ENCODE measurements at regions not wholly inside any gene's neighbourhood (a gene's known extent, or its start where the extent isn't known, plus 50 kb on each side); places are given as distances from the start of the nearest gene placed in this dataset.
"Not testable (repeated sequence)": the region's sequence is repeated elsewhere in the genome, so short reads cannot be mapped to it uniquely, and the experiment has no call there.

DNA sequence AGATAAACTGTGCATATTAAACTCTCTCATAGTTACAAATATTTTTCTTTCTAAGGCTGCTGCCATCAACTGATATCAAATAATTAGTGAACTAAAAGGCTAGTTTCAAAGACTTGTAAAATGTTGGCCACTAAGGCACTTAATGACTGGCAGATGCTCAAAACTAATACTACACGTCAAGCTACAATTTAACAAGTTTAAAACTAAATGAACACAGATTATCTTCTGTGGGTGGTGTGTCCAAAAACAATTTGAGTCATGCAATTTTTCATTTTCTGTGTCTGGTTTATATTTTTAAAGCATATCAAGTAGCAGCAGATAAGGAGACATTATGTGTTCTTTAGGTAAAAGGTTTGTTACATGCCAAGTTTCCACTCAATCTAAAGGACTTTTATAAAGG, 665.1 kb downstream of the EFNA5 start:
- no peak overlapping the region for H3K4me2 ChIP-seq
- no peak overlapping the region for H3K27ac ChIP-seq
- H4K20me1 ChIP-seq = no peaks in the 10 kb centered on the region
- H3K9me3 ChIP-seq = no peaks in the 10 kb centered on the region
- H3K36me3 ChIP-seq = no peaks in the 10 kb centered on the region
- no peaks in the 10 kb centered on the region for H3K27me3 ChIP-seq
- H3K9ac ChIP-seq = no peak overlapping the region
- no peaks in the 10 kb centered on the region for H3K4me1 ChIP-seq
- no peak for TF ChIP-seq Cebpa-rat (IDR thresholded peaks at IDR 0.05)
- H3K4me3 ChIP-seq = no peak overlapping the region

DNA sequence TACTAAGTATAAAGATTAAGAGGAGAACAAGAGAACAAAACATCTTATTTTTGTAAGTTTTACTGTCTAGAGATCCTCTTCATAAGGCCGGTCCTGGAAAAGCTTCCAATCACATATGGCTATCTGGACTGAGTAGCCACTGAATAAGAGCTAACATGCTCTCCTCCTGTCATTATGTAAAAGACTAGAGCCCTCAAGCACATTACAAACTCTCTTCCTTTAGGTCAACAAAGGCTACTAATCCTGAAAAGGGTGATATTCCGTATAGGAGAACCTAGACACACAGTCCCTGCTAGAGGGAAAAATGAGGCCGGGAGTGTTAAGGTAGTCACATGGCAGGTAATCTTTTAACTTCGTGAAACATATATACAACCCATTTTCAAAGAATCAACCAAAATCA, 665.6 kb downstream of the EFNA5 start:
- Histone ChIP-seq H3K4me2 (no peak overlapping the region), H3K9me3 (no peaks in the 10 kb centered on the region), H3K27me3 (no peaks in the 10 kb centered on the region), H3K36me3 (no peaks in the 10 kb centered on the region), H4K20me1 (no peaks in the 10 kb centered on the region), H3K27ac (no peak overlapping the region), H3K9ac (no peak overlapping the region), H3K4me1 (no peaks in the 10 kb centered on the region), H3K4me3 (no peak overlapping the region)
- TF ChIP-seq Cebpa-rat (IDR thresholded peaks at IDR 0.05) = no peak

DNA sequence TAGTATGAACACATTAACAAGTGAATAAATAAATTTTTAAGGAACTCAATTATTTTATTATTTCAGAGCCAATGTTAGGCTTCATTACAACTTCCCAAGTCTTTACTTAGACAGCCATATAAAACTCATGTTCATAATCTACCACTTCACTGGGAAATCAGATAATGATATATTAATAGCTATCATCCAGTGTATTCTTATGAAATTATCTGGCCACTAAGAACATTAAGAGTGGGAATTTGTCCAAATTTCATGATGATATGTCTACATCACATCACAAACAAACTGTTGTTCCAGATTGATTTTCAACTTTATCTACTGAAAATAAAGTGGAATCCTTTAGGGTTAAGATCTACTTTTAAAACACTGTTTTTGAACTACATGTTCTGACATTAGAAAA, 668.6 kb downstream of the EFNA5 start:
- Histone ChIP-seq H3K4me3 (no peak overlapping the region), H4K20me1 (no peaks in the 10 kb centered on the region), H3K27me3 (no peaks in the 10 kb centered on the region), H3K4me1 (no peaks in the 10 kb centered on the region), H3K4me2 (no peak overlapping the region), H3K9ac (no peak overlapping the region), H3K9me3 (no peaks in the 10 kb centered on the region), H3K27ac (no peak overlapping the region), H3K36me3 (no peaks in the 10 kb centered on the region)
- no peak for TF ChIP-seq Cebpa-rat (IDR thresholded peaks at IDR 0.05)

DNA sequence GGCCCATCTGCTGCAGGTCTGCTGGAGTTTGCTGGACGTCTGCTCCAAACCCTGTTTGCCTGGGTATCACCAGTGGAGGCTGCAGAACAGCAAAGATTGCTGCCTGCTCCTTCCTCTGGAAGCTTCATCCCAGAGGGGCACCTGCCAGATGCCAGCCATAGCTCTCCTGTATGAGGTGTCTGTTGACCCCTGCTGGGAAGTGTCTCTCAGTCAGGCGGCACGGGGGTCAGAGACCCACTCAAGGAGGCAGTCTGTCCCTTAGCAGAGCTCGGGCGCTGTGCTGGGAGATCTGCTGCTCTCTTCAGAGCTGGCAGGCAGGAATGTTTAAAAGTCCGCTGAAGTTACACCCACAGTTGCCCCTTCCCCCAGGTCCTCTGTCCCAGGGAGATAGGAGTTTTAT, 671.2 kb downstream of the EFNA5 start:
- not testable (repeated sequence) for H4K20me1 ChIP-seq, H3K4me1 ChIP-seq, H3K4me2 ChIP-seq, H3K27ac ChIP-seq, H3K27me3 ChIP-seq, H3K36me3 ChIP-seq, H3K4me3 ChIP-seq, H3K9me3 ChIP-seq, H3K9ac ChIP-seq

DNA sequence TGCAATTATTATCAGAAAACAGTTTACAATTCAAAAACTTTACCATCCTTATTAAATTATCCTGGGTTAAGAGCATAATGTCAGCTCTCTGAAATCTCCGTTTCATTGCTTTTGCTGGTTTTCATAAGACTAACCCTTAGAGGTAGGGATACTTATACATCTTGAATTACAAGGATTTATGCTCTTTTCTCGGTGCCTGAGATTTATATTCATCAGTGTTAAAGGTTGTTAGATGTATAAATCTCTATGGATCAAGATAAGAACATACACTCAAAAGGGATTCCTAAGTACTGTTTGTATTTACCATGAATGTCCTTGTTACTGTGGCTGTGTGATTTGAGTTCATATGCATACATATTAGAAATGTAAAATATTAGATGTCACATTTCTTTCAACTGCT, 684.7 kb downstream of the EFNA5 start:
- no peak overlapping the region for H3K9ac ChIP-seq
- no peaks in the 10 kb centered on the region for H3K36me3 ChIP-seq
- H3K4me2 ChIP-seq = no peak overlapping the region
- H3K4me1 ChIP-seq = no peaks in the 10 kb centered on the region
- TF ChIP-seq Cebpa-rat (IDR thresholded peaks at IDR 0.05) = no peak
- H3K27ac ChIP-seq = no peak overlapping the region
- no peaks in the 10 kb centered on the region for H3K9me3 ChIP-seq
- no peak overlapping the region for H3K4me3 ChIP-seq
- H4K20me1 ChIP-seq = no peaks in the 10 kb centered on the region
- H3K27me3 ChIP-seq = no peaks in the 10 kb centered on the region

DNA sequence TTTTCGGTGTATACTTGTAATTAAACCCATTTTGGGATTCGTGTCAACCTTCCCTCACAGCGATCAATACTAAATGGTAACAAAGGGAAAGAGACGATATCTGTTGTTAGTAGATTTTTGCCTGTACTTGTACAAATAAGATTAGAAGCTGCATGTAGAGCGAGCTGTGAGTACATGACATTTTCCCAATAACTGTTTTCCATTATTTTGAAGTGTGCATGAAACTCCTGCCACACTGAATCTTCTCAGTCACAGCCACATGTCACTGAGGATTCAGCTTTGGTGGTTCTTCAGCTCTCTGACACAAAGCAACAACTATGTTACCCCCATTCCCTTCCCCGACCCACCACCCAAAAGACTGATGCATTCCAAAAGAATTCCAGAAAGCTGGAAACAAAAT, 685.6 kb downstream of the EFNA5 start:
- Histone ChIP-seq H3K27me3 (no peaks in the 10 kb centered on the region), H3K27ac (no peak overlapping the region), H3K4me1 (no peaks in the 10 kb centered on the region), H3K9ac (no peak overlapping the region), H3K4me2 (no peak overlapping the region), H3K4me3 (no peak overlapping the region), H3K9me3 (no peaks in the 10 kb centered on the region), H4K20me1 (no peaks in the 10 kb centered on the region), H3K36me3 (no peaks in the 10 kb centered on the region)
- no peak for TF ChIP-seq Cebpa-rat (IDR thresholded peaks at IDR 0.05)

DNA sequence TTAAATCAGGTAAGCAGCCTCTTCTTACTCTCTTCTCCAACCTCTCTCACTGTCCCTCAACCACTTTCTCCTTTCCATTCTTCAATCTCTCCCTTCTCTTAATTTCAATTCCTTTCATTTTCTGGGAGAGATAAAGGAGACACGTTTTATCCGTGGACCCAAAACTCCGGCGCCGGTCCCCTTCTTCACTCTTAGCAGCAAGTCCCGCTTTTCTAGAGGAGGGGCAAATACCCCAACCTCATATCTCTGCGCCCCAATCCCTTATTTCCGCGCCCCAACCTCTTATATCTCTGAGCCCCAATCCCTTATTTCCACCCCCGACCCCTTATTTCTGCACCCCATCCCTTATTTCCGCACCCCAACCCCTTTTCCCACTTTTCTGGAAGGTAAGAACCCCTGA, 691.6 kb downstream of the EFNA5 start:
- not testable (repeated sequence) for H3K9ac ChIP-seq, H3K9me3 ChIP-seq, H3K4me2 ChIP-seq, H3K36me3 ChIP-seq, H3K4me1 ChIP-seq, H3K27me3 ChIP-seq, H3K4me3 ChIP-seq, H3K27ac ChIP-seq, H4K20me1 ChIP-seq

DNA sequence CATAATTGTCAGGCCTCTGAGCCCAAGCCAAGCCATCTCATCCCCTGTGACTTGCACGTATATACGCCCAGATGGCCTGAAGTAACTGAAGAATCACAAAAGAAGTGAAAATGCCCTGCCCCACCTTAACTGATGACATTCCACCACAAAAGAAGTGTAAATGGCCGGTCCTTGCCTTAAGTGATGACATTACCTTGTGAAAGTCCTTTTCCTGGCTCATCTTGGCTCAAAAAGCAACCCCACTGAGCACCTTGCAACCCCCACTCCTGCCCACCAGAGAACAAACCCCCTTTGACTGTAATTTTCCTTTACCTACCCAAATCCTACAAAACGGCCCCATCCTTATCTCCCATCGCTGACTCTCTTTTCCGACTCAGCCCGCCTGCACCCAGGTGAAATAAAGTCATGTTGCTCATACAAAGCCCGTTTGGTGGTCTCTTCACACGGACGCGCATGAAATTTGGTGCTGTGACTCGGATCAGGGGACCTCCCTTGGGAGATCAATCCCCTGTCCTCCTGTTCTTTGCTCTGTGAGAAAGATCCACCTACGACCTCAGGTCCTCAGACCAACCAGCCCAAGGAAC, 692.1 kb downstream of the EFNA5 start:
- H3K4me2 ChIP-seq, H3K27me3 ChIP-seq, H3K9me3 ChIP-seq, H3K4me3 ChIP-seq, H3K9ac ChIP-seq, H3K36me3 ChIP-seq, H4K20me1 ChIP-seq, H3K4me1 ChIP-seq, H3K27ac ChIP-seq: not testable (repeated sequence)

DNA sequence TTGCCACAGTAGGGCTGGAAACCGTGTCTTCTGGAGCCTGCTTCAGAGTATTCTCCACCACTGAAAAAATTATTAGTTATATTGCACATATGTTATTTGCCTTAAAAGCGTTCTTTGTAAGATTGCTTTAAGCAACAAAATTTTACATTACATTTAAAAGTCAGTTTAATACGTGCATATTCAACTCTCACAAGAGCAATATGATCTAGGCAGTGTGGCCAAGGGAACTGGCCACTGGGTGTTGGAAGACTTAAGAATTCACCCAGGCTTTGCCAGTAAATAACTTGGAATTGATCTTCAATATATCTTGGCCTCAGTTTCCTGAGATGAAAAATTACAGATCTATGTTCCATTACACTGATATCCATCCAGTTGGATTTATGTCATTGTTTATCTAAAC, 694.4 kb downstream of the EFNA5 start:
- no peaks in the 10 kb centered on the region for H3K27me3 ChIP-seq
- no peaks in the 10 kb centered on the region for H4K20me1 ChIP-seq
- H3K9ac ChIP-seq = no peak overlapping the region
- H3K4me3 ChIP-seq = no peak overlapping the region
- TF ChIP-seq Cebpa-rat (IDR thresholded peaks at IDR 0.05) = no peak
- no peaks in the 10 kb centered on the region for H3K36me3 ChIP-seq
- H3K27ac ChIP-seq = no peak overlapping the region
- no peak overlapping the region for H3K4me2 ChIP-seq
- no peaks in the 10 kb centered on the region for H3K4me1 ChIP-seq
- no peaks in the 10 kb centered on the region for H3K9me3 ChIP-seq

DNA sequence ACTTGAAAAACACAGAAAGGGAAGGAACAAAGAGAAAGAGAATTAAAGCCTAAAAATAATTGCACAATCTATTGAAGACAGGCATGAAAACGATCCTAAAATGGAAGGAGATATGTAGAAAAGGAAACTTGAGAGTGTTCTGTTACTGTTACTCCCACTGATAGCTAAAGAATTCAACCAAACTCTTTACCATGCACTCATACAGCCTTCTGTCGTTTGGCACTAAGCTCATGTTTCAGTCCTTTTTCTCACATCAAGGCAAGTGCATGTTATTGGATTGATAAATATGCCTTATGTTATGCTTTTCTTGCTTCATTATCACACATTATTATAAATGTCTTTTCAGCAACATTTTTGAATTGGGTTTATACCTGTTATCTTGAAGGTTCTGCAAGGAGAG, 696.5 kb downstream of the EFNA5 start:
- no peaks in the 10 kb centered on the region for H3K4me1 ChIP-seq
- no peaks in the 10 kb centered on the region for H3K9me3 ChIP-seq
- H3K4me3 ChIP-seq = no peak overlapping the region
- H3K27ac ChIP-seq = no peak overlapping the region
- no peaks in the 10 kb centered on the region for H3K27me3 ChIP-seq
- H3K9ac ChIP-seq = no peak overlapping the region
- no peaks in the 10 kb centered on the region for H3K36me3 ChIP-seq
- no peaks in the 10 kb centered on the region for H4K20me1 ChIP-seq
- H3K4me2 ChIP-seq = no peak overlapping the region
- no peak for TF ChIP-seq Cebpa-rat (IDR thresholded peaks at IDR 0.05)

DNA sequence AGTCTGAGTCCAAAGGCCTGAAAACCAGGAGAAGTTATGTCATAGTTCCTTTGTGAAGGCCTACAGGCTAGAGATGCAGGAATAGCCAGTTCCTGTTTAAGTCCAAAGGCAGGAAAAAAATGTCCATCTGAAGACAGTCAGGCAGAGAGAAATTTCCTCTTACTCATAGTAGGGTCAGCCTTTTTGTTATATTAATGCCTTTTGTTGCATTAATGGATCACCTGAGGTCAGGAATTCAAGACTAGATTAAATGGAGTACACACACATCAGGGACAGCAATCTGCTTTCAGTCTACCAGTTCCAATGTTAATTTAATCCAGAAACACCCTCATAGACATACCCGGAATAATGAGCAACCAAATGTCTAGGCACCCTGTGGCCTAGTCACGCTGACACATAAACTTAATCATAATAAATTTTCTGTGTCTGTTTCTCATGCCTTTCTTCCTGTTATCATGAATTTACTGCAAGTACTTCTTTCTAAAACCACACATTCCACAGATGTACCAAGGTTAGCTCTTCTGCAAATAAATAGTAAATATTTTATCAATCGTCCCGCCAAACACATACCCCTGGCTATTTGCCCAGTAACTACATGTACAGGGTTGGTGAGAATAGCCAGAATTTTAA, 703.9 kb downstream of the EFNA5 start:
- Histone ChIP-seq H3K9me3 (no peaks in the 10 kb centered on the region), H3K36me3 (no peaks in the 10 kb centered on the region), H3K4me1 (no peaks in the 10 kb centered on the region), H3K4me2 (no peak overlapping the region), H3K27me3 (no peaks in the 10 kb centered on the region), H3K4me3 (no peak overlapping the region), H3K9ac (no peak overlapping the region), H4K20me1 (no peaks in the 10 kb centered on the region), H3K27ac (no peak overlapping the region)
- TF ChIP-seq Cebpa-rat (IDR thresholded peaks at IDR 0.05) = no peak
